DMS79 (cell line): ENCODE measurements at regions not wholly inside any gene's neighbourhood (a gene's known extent, or its start where the extent isn't known, plus 50 kb on each side); places are given as distances from the start of the nearest gene placed in this dataset.

Experiments used
- DNase-seq: peaks from one replicate; lab custom pipeline; 2025; lab: John Stamatoyannopoulos, UW

- DNase-seq, result no peak
Observed at GRCh38 chr1:56034222-56034621, 545.1 kb downstream of the PLPP3 start.

- DNase-seq, result no peak
Observed at GRCh38 chr1:56033321-56034037, 545.9 kb downstream of the PLPP3 start.

DNA sequence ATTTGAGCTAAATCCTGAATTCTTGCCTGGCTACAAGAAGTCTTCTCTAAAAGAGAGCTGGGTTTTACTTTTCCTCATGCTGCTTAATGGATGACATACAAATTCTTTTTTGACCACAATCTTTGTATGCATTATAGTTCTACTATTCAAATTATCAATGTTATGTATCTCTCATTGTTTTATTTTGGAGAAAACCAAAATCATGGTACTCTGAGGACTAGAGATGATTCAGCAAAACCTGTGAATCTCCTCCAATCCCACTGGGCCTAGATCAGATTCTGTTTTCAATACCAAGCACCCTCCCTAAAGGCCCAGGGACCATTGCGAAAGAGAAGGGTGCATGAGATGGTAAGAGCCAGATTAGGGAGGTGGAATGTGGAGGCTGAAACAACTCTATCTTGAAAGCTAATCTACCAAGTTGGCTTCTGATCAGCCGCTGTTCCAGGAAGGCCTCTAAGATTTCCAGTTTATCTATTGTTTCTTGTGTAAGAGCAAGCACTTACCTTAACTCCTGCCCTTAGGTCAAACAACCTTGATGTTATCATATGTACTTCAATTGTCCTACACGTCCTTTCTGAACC is 547.2 kb downstream of the PLPP3 start:
- no peak for DNase-seq

GRCh38 chr1:56031001-56031400 is 548.4 kb downstream of the PLPP3 start:
- no peak for DNase-seq

DNA sequence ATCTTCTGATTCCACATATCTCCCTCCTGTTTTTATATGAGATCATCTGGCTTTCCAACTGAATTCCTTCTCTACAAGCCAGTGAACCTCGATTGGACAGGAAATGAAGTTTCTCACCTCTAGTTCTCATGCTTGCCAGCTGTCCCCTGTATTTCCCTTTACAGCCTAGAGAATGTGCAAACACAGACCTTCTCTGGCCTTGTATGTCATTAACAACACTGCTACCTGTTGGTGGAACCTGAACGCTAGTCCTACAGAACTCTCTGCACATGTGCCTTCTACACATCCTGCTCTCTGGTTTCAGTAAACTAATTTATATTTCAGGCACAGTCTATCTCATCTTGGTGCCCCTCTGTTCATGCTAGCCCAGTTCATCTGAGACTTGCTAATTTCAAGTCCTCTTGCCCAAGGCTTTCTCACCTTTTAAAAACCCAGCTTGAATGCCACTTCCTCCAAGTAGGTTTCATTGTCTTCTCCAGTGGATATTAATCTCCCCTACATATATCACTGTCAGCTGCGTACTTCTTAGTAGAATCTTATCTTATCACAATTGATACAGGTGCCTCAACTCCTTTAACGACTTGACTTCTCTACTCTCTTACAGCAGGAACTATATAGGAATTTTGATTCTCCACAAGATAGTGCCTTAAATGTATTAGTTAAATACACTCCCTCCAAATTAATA is 549.9 kb downstream of the PLPP3 start:
- DNase-seq, result no peak

- DNase-seq, result no peak
Observed at GRCh38 chr1:56028911-56029310, 550.5 kb downstream of the PLPP3 start.

DNA sequence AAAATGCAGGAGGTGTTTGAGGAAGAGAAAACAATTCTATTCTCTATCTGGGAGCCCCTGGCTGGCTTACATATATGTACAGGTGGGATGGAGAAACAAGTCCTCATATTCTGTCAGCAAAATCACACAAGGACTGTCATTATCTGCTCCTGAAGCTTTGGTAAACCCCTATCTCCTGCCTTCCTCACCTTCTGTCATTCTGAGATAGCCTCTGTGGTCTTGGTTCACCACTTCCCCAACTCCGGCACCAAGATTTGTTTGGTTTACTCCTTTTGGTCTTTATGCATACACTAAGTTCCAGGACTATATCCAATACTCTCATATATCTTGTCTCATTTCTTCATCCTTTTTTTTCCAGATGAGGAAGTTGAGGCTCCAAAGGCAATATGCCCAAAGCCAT is 551.1 kb downstream of the PLPP3 start:
- no peak for DNase-seq

GRCh38 chr1:56025942-56026341 is 553.4 kb downstream of the PLPP3 start:
- no peak for DNase-seq

DNA sequence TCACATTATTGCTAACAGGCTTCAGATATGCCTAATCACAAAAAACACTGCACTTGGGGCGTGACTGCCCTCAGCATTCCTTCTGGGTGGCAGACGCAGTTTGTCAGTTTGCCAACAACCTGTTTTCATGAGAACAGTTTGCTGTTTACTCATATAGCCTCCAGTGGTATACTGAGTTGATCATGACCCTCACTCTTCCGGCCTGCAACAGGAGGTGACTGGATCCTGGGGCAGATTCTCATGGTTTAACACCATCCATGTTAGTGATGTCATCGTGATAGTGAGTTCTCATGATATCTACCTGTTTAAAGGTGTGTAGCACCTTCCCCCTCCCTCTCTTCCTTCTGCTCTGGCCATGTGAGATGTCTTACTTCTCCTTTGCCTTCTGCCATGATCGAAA is 555.2 kb downstream of the PLPP3 start:
- no peak for DNase-seq

GRCh38 chr1:56019922-56020321 is 559.4 kb downstream of the PLPP3 start:
- no peak for DNase-seq

- DNase-seq, result no peak
Observed at GRCh38 chr1:56019472-56019871, 559.9 kb downstream of the PLPP3 start.

DNA sequence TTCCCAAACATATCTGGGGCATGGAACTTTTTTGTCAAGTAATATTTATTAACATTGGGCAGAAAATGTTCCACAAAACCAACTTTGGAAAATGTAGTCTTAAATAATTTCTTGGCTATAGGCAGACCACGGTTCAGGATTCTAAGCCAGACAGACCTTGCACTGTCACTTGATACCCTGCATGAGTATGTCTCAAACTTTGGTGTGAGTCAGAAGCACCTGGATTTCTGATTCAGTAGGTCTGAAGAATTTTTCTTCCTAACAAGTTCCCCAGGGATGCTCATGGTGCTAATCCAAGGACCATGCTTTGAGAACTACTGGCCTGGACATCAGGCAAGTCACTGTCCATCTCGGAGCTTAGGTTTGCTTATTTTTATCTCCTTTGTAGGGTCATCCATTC is 562.0 kb downstream of the PLPP3 start:
- no peak for DNase-seq

- DNase-seq, result no peak
Observed at GRCh38 chr1:56003846-56004245, 575.5 kb downstream of the PLPP3 start.

- DNase-seq, result no peak
Observed at GRCh38 chr1:56002231-56002630, 577.1 kb downstream of the PLPP3 start.

DNA sequence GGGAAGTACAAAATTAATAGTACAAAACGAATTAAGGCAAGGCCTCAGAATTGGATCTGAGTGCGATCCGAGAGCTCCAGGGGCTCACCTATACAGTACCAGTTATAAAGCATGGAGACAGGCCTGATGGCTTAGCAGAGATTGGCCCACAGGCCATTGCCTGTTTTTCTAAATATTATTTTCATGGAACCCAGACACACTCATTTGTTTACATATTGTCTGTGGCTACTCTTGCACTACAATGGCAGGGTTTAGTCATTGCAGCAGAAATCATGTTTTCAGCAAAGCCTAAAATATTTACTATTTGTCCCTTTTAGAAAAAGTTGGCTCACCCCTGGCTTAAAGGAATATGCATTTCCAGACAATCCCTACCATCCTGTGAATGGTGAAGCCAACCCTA is 578.9 kb downstream of the PLPP3 start:
- no peak for DNase-seq

DNA sequence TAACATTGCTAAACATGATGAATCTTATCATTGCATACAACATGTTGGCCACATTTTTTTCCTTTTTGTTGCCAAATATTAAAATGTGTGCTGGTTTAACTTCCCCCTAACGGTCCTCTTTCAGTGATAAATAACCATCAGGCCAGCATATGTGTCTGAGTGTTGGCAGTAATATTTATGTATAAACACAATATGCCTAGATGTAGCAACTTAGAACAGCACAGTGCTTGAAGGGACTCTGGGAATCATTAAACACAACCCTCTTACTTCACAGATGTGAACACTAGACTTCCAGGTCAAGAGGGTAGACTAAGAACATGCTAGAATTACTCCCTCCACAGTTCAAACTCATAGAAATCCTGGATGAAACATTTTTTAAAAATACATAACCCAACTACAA is 581.8 kb downstream of the PLPP3 start:
- DNase-seq, result no peak

GRCh38 chr1:55993646-55994318 is 585.6 kb downstream of the PLPP3 start:
- no peak for DNase-seq

GRCh38 chr1:55990007-55990406 is 589.4 kb downstream of the PLPP3 start:
- no peak for DNase-seq

DNA sequence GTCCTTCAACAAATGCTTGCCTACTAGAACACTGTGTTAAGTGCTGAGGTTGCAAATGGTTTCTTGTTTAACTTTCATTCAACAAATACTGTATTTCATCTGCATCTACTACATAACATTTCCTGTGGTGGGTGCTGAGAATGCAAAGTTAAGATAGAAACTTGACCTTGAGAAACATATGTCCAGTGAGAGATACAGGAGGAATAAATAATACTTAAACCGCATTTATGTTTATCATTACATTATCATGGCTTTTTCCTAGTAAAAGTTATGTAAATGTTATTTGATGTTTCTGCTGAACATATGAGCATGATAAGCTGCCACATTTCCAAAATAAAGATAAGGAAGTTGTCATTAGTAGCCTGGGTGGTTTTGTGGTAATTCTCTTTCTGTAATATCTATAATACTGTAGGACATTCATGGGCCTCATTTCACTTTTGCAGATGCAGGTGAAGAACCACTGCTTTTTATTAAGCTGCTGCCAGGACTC is 590.4 kb downstream of the PLPP3 start:
- no peak for DNase-seq

DNA sequence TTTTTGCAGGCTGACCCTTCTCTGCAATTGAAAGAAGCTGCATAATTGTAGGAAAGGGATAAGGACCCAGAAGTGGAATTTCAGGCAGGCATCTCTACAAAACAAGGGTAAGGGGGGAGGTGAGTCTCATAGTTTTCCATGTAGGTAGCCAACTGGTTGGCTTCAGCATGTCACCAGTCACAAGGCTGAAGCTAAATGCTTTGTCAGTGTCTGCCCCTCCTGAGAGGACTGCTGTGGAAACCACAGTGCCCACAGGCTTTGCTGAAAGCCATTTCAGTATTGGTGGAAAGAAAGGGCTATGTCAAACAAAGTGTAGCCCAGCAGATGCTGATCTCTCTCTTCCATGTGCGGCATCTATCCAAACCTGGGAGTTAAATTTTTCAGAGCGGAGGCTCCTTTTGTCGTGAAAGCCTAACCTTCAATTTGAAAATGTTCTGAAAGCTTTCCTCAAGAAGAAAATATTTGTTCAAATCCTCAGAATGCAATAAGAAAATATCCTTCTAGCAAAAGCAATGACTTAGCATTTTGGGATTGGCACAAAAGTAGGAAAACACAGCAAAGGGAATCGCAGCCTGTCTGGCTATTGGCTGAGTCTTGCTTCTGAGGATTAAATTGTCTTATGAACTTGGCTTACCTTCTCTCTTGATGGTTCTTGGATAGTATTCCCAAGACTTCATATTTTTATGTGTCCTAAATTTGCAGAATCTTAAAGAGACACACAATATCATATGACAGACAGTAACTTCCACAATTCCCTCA is 591.7 kb downstream of the PLPP3 start:
- no peak for DNase-seq

DNA sequence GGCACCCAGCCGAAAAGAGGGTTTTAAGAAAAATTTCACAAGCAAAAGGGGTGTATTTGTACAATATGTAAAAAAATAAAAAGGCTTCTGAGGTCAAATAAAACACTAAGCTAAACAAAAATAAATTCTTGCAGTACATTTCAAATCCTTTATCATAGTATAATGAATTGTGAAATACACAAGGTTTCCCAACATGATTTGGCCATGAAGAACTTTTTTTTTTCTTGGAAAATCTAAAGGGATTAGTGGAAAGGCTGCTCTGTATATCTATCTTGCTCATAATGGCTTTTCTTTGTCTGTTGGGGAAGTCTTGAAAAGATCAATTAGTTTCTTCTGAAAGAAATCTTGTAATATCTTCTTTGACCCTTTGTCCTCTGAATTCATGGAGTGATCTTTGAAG is 593.4 kb downstream of the PLPP3 start:
- DNase-seq, result no peak
